Skeletal muscle cell (primary cell): ENCODE measurements at regions not wholly inside any gene's neighbourhood (a gene's known extent, or its start where the extent isn't known, plus 50 kb on each side); places are given as distances from the start of the nearest gene placed in this dataset.
"Not testable (repeated sequence)": the region's sequence is repeated elsewhere in the genome, so short reads cannot be mapped to it uniquely, and the experiment has no call there.

ENCODE experiments used
- DNase-seq: peaks from one replicate; pipeline ENCODE4 v3.0.0-alpha.2; 2010; ENCODE audit warnings: low read depth
- H3K4me3 ChIP-seq: 2 replicates; pipeline ENCODE4 v1.5.1; 2011; ENCODE audit warnings: low read depth, mild to moderate bottlenecking, control low read depth, low read length, moderate library complexity

GRCh38 chr2:167365216-167365615, 476.9 kb downstream of the XIRP2 start:
- no peak for DNase-seq
- H3K4me3 ChIP-seq = no peak overlapping the region

- H3K4me3 ChIP-seq = no peak overlapping the region
Observed at GRCh38 chr2:167361426-167361825, 473.1 kb downstream of the XIRP2 start.

GRCh38 chr2:167355821-167356220, 467.5 kb downstream of the XIRP2 start:
- peak; percentile 26 for DNase-seq

More at GRCh38 chr2:167361426-167361825, 473.1 kb downstream of the XIRP2 start:
- DNase-seq = no peak

GRCh38 chr2:167353605-167354280, 465.5 kb downstream of the XIRP2 start:
- DNase-seq = no peak
- H3K4me3 ChIP-seq = no peak overlapping the region

More at GRCh38 chr2:167355821-167356220, 467.5 kb downstream of the XIRP2 start:
- no peak overlapping the region for H3K4me3 ChIP-seq

GRCh38 chr2:167345559-167345958, 457.3 kb downstream of the XIRP2 start:
- no peak for DNase-seq

GRCh38 chr2:167342769-167343168, 454.5 kb downstream of the XIRP2 start:
- no peak for DNase-seq

More at GRCh38 chr2:167345559-167345958, 457.3 kb downstream of the XIRP2 start:
- H3K4me3 ChIP-seq = no peak overlapping the region

GRCh38 chr2:167340322-167340721, 452.0 kb downstream of the XIRP2 start:
- DNase-seq = no peak
- H3K4me3 ChIP-seq = no peak overlapping the region

More at GRCh38 chr2:167342769-167343168, 454.5 kb downstream of the XIRP2 start:
- H3K4me3 ChIP-seq = no peak overlapping the region

- no peak for DNase-seq
Observed at GRCh38 chr2:167336213-167336612, 447.9 kb downstream of the XIRP2 start.

GRCh38 chr2:167335541-167335992, 447.3 kb downstream of the XIRP2 start:
- H3K4me3 ChIP-seq = no peak overlapping the region
- peak; percentile 11 for DNase-seq

More at GRCh38 chr2:167336213-167336612, 447.9 kb downstream of the XIRP2 start:
- H3K4me3 ChIP-seq = no peak overlapping the region

- no peak overlapping the region for H3K4me3 ChIP-seq
- no peak for DNase-seq
Observed at GRCh38 chr2:167334146-167334742, 446.0 kb downstream of the XIRP2 start.

GRCh38 chr2:167333245-167333644, 445.0 kb downstream of the XIRP2 start:
- H3K4me3 ChIP-seq = no peak overlapping the region
- no peak for DNase-seq

- no peak for DNase-seq
- H3K4me3 ChIP-seq = no peak overlapping the region
Observed at GRCh38 chr2:167332358-167332757, 444.1 kb downstream of the XIRP2 start.

GRCh38 chr2:167331636-167332232, 443.5 kb downstream of the XIRP2 start:
- H3K4me3 ChIP-seq = no peak overlapping the region
- DNase-seq = no peak

GRCh38 chr2:167328808-167329207, 440.5 kb downstream of the XIRP2 start:
- not testable (repeated sequence) for H3K4me3 ChIP-seq, DNase-seq

- H3K4me3 ChIP-seq = no peak overlapping the region
- no peak for DNase-seq
Observed at GRCh38 chr2:167322795-167323194, 434.5 kb downstream of the XIRP2 start.

GRCh38 chr2:167318581-167318980, 430.3 kb downstream of the XIRP2 start:
- H3K4me3 ChIP-seq = no peak overlapping the region
- no peak for DNase-seq

- DNase-seq = no peak
- H3K4me3 ChIP-seq = no peak overlapping the region
Observed at GRCh38 chr2:167310442-167310841, 422.2 kb downstream of the XIRP2 start.
